Renal pelvis (tissue), 1 donor: ENCODE measurements at regions not wholly inside any gene's neighbourhood (a gene's known extent, or its start where the extent isn't known, plus 50 kb on each side); places are given as distances from the start of the nearest gene placed in this dataset.
A peak's percentile ranks its signal among the peaks of the same experiment; 100 is the strongest.
"Not testable (repeated sequence)": the region's sequence is repeated elsewhere in the genome, so short reads cannot be mapped to it uniquely, and the experiment has no call there.

Experiments
- DNase-seq: peaks from one replicate; pipeline ENCODE4 v3.0.0-alpha.2; 2013

DNA sequence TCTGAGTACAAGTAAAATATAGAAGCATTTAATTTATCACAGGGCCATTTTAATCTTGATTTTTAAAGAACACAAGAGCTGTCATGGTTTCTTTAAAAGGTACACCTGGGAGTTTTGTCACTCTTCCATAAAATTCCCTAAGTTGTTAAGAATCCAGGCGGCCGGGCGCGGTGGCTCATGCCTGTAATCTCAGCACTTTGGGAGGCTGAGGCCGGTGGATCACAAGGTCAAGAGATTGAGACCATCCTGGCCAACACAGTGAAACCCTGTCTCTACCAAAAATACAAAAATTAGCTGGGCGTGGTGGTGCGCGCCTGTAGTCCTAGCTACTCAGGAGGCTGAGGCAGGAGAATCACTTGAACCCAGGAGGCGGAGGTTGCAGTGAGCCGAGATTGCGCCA, 278.3 kb downstream of the PCDH17 start:
- DNase-seq, result not testable (repeated sequence)

- no peak for DNase-seq
Observed at GRCh38 chr13:57918086-57918485, 286.5 kb downstream of the PCDH17 start.

- no peak for DNase-seq
Observed at GRCh38 chr13:57918913-57919312, 287.4 kb downstream of the PCDH17 start.

DNA sequence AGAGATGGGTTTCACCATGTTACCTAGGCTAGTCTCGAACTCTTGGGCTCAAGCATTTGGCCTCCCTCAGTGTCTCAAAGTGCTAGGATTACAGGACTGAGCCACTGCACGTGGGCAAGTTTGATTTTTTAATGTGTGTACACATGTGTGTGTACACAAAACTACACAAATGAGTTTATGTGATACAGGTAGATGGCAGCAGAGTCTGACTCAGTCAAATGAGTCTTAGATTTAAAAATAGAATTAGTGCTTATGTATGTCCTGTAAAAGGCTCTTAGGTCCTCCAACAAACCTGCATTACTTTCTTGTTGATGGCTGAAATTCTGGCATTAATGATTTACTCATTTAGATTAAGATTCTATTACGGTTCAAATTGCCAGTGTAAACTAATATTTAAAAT, 293.7 kb downstream of the PCDH17 start:
- DNase-seq, result no peak

DNA sequence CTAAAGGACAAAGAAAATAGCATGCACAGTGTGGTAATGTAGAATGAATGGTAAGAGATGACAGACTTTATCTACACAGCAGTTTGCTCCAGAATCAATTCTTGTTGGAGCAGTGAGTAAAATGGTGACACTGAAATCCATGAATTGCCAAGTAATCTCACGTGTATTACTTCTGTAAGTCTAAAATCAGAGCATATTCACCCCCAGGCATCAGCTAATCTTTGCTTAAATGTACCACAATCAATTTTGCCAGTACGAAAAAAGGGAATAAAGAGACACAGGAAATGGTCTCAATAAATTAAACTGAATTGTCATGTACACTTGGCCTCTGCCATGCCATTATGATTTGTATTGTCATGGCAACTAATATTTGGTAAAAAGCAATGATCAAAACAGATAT, 294.2 kb downstream of the PCDH17 start:
- no peak for DNase-seq

DNA sequence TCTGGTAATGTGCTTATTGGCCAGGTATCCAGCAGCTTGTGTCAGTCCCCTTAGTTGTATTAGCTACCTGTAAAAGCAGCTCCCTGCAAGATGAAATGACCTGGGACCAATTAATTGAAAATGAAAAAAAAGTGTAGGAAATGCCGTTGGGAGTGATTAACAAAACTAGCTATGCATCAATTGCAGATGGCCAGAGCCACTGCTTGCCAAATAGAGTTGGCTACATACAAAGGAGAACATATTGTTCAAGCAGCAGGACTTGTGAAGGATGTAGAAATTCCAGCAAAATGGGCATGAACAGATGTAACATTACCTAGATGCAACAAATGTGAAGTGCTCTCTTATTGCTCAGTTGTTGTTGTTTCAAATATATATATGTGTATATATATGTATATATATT, 300.5 kb downstream of the PCDH17 start:
- no peak for DNase-seq

DNA sequence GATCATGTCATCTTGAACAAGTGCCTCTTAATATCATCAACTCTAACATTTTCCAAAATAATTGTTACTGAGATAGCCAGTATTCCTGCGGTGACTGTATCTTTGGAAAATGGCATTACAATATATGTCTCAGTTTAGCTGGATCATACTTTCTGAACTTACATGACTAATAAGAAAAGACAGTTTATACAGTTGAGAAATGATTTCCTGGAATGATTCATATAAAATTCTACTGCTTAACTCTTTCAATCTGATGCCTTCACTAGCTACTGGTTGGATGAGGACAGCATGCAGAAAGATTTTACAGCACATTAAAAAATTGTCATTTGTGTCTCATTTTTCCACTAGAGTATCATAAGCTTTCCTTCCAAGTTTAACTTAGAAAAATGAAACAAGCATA, 302.1 kb downstream of the PCDH17 start:
- no peak for DNase-seq

GRCh38 chr13:57935965-57936364, 304.4 kb downstream of the PCDH17 start:
- no peak for DNase-seq

- no peak for DNase-seq
Observed at GRCh38 chr13:57946361-57946760, 314.8 kb downstream of the PCDH17 start.

DNA sequence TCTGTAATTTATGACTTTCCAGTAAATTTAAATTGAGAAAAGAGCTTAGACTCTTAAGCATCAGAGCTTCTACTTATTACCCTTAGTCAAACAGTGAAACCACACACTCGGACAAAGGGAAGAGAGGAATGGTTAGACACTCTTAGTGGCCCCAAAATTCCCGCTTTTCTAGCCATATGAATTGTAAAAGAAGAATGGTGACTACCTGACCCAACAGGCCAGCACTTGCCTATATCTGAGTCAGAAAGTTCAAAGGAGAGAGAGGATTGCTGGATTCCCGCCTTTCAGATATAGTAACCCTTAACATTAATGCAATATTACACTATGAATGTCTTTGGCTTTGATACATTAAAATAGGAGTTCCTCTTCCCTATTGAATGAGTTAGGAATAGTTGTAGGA, 317.3 kb downstream of the PCDH17 start:
- DNase-seq, result no peak

GRCh38 chr13:57969951-57970350, 338.4 kb downstream of the PCDH17 start:
- DNase-seq, result peak; percentile 24

DNA sequence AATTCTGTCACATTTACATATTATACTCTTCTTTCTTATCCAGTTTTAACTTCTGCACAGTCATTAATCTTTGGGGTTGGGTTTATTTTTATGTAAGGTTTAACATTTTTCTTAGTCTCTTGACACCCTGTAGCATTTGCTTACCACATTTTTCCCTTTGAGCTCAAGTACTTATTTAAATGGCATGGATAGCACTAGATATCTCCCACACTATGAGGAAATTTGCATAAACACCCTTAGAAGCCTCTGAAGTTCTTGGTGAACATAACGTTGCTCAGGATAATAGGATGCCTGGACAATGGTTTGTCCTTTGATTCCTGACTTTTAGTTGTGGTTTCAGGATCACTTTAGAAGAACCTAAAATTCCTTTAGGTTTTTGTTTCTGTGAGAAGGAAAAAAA, 338.9 kb downstream of the PCDH17 start:
- DNase-seq, result peak; percentile 10

GRCh38 chr13:57982782-57983181, 351.2 kb downstream of the PCDH17 start:
- no peak for DNase-seq

GRCh38 chr13:57988276-57988675, 356.7 kb downstream of the PCDH17 start:
- no peak for DNase-seq

- no peak for DNase-seq
Observed at GRCh38 chr13:57991041-57991440, 359.5 kb downstream of the PCDH17 start.

DNA sequence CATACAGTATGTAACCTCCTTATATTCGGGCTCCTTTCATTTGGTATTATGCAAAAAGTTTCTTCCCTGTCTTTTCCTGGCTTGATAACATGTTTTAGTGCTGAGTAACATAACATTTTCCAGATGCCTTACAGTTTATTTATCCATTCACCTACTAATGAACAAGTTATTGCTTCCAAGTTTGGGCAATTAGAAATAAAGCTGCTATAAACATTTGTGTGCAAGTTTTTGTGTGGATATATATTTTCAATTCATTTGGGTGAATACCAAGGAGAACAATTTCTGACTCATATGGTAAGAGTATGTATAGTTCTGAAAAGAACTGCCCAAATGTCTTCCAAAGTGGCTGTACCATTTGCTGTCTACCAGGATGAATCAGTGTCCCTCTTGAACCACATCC, 360.9 kb downstream of the PCDH17 start:
- no peak for DNase-seq

DNA sequence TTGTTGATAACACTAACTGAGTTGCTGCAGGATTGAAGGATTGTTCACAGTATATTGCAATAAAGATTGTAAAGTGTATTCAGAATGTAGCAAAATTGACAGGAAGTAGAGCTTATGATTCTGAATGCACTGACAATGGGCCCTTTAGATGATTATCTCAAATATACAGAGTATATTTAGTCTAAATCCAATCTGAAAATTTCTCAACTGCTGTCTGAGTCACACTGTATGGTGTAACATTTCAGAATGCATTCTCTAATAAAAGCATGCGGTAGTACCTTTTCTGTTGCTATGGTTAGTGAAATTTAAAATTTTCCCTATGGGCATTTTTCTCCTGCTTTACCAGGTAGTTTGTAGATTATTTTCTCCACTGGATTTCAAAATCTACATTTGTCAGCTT, 365.2 kb downstream of the PCDH17 start:
- DNase-seq, result no peak

- DNase-seq, result no peak
Observed at GRCh38 chr13:58004751-58005150, 373.2 kb downstream of the PCDH17 start.

GRCh38 chr13:58018020-58018419, 386.5 kb downstream of the PCDH17 start:
- no peak for DNase-seq

GRCh38 chr13:58018865-58019264, 387.3 kb downstream of the PCDH17 start:
- DNase-seq, result no peak

DNA sequence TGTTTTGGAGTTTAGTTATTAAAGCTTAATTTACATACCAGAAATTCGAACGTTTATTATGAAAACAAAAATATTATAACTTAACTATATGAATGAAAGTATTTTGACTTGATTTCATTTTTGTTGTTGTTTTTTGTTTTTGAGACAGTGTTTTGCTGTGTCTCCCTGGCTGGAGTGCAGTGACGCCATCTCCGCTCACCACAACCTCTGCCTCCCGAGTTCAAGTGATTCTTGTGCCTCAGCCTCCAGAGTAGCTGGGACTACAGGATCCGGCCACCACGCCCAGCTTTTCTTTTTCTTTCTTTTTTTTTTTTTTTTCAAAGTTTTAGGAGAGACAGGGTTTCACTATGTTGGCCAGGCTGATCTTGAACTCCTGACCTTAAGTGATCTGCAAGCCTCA, 392.6 kb downstream of the PCDH17 start:
- no peak for DNase-seq

DNA sequence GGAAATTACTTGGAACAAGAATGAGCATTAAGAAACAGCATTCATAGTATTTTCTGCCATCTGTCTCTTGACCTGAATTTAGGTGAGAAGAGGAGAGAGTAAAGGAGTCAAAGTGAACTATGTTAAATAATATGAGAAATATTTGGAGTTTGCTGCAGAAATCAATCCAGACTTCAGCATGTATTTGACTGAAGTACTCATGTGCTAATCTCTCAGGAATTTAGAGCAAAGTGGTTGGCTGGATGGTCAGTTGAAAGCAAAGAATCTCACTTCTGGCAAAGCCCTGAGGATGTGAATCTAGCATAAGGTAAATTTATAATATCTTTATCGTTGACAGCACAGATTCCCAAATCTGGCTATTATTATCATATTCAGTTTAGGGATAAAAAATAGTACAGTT, 394.3 kb downstream of the PCDH17 start:
- no peak for DNase-seq

- DNase-seq, result no peak
Observed at GRCh38 chr13:58032676-58033460, 401.3 kb downstream of the PCDH17 start.

GRCh38 chr13:58043971-58044370, 412.4 kb downstream of the PCDH17 start:
- DNase-seq, result no peak
